H1 (cell line): ENCODE measurements at regions not wholly inside any gene's neighbourhood (a gene's known extent, or its start where the extent isn't known, plus 50 kb on each side); places are given as distances from the start of the nearest gene placed in this dataset.

Experiments
- CTCF ChIA-PET: fragments of 300-600 bp; sonication (Branson Sonifier 250); formaldehyde crosslinking; loops from one replicate; lab custom pipeline; 2021; ENCODE audit not compliant: partially characterized antibody; lab: Charles Lee
- POLR2A ChIA-PET: fragments of 300-600 bp; sonication (Branson Sonifier 250); formaldehyde crosslinking; loops from one replicate; lab custom pipeline; 2021; ENCODE audit warnings: inconsistent platforms; ENCODE audit not compliant: partially characterized antibody; lab: Charles Lee
- DNase-seq, 2 experiments: peaks; one replicate each; pipeline versions ENCODE4 v3.0.0 to v3.0.0-alpha.2; 2010 to 2022; ENCODE audit warnings: low spot score in 2 of 2, low read depth in 1 of 2, mixed read lengths in 1 of 2
- FAIRE-seq: peaks from 2 replicates; lab custom pipeline; 2011; peaks lifted over from hg19 to GRCh38; lab: Jason Lieb, UNC
- H2AFZ ChIP-seq: 2 replicates; pipeline ENCODE4 v1.8.1; 2012; ENCODE audit warnings: low read length, inconsistent platforms
- H2AK5ac ChIP-seq: 2 replicates; pipeline ENCODE4 v1.6.1; 2013; ENCODE audit warnings: low read depth, low read length
- H2BK120ac ChIP-seq: replicated peaks from 2 replicates; pipeline ENCODE3; 2013; ENCODE audit warnings: low read depth, low read length, inconsistent platforms
- H2BK12ac ChIP-seq: 2 replicates; pipeline ENCODE4 v1.6.1; 2013; ENCODE audit warnings: low read depth, low read length
- H2BK15ac ChIP-seq: 2 replicates; pipeline ENCODE4 v1.6.1; 2013; ENCODE audit warnings: low read length
- H2BK20ac ChIP-seq: 2 replicates; pipeline ENCODE4 v1.6.1; 2013; ENCODE audit warnings: low read length
- H2BK5ac ChIP-seq: 2 replicates; pipeline ENCODE4 v1.6.1; 2013; ENCODE audit warnings: low read depth, low read length
- H3K14ac ChIP-seq: 2 replicates; pipeline ENCODE4 v1.6.1; 2013; ENCODE audit warnings: inconsistent platforms; ENCODE audit not compliant: insufficient read length
- H3K18ac ChIP-seq: 2 replicates; pipeline ENCODE4 v1.6.1; 2013; ENCODE audit warnings: low read length; ENCODE audit errors: extremely low read depth
- H3K23ac ChIP-seq: 2 replicates; pipeline ENCODE4 v1.6.1; 2013; ENCODE audit warnings: inconsistent platforms; ENCODE audit not compliant: insufficient read length
- H3K23me2 ChIP-seq: 2 replicates; pipeline ENCODE4 v1.6.1; 2013; ENCODE audit warnings: low read depth, low read length
- H3K27ac ChIP-seq: 2 replicates; pipeline ENCODE4 v1.6.1; 2011; ENCODE audit warnings: low read depth, low read length, inconsistent platforms
- H3K27me3 ChIP-seq, 4 experiments: replicated peaks in 1 of 4; 1 replicate in 1 of 4; 2 replicates in 3 of 4; pipeline versions ENCODE4 v1.6.1 to v1.8.1; 2011 to 2013; ENCODE audit warnings: low read length in 3 of 4, mild to moderate bottlenecking in 3 of 4, inconsistent platforms in 2 of 4, mixed read lengths in 2 of 4, moderate library complexity in 1 of 4; ENCODE audit not compliant: control insufficient read depth in 3 of 4, insufficient read depth in 3 of 4; ENCODE audit errors: extremely low read depth in 1 of 4
- H3K36me3 ChIP-seq, 4 experiments: 2 replicates each; pipeline versions ENCODE4 v1.6.1 to v1.8.1; 2011 to 2013; ENCODE audit warnings: mild to moderate bottlenecking in 4 of 4, low read length in 3 of 4, moderate library complexity in 2 of 4, control low read depth in 1 of 4, inconsistent platforms in 1 of 4; ENCODE audit not compliant: insufficient read depth in 4 of 4, control insufficient read depth in 2 of 4
- H3K4ac ChIP-seq: replicated peaks from 2 replicates; pipeline ENCODE3; 2013; ENCODE audit warnings: low read length, low read depth, mixed read lengths, inconsistent platforms; ENCODE audit not compliant: insufficient read length
- H3K4me1 ChIP-seq, 4 experiments: replicated peaks in 1 of 4; 1 replicate in 1 of 4; 2 replicates in 3 of 4; pipeline versions ENCODE4 v1.6.1 to v1.8.1; 2011 to 2013; ENCODE audit warnings: low read length in 3 of 4, inconsistent platforms in 2 of 4, mixed read lengths in 1 of 4; ENCODE audit not compliant: insufficient read depth in 4 of 4, control insufficient read depth in 3 of 4
- H3K4me2 ChIP-seq, 2 experiments: 2 replicates each; pipeline versions ENCODE4 v1.6.1 to v1.8.1; 2011 to 2013; ENCODE audit warnings: low read depth in 2 of 2, low read length in 2 of 2, control low read depth in 1 of 2, inconsistent platforms in 1 of 2, mild to moderate bottlenecking in 1 of 2; ENCODE audit not compliant: insufficient read depth in 1 of 2
- H3K4me3 ChIP-seq, 4 experiments: fragments of 200-600, 300-600 bp in 1 of 4; sonication (generic), shearing (Covaris generic), sonication (Bioruptor Twin) in 1 of 4; 2 replicates each; pipeline versions ENCODE4 v1.5.1 to v1.8.1; 2011 to 2016; ENCODE audit warnings: low read length in 4 of 4, low read depth in 3 of 4, control low read depth in 2 of 4, inconsistent platforms in 2 of 4, mild to moderate bottlenecking in 2 of 4, mixed read lengths in 1 of 4, moderate library complexity in 1 of 4; ENCODE audit not compliant: insufficient read depth in 2 of 4; ENCODE audit errors: extremely low read depth in 1 of 4
- H3K56ac ChIP-seq: replicated peaks from 2 replicates; pipeline ENCODE3; 2013; ENCODE audit warnings: low read depth, mild to moderate bottlenecking, mixed read lengths, low read length, inconsistent platforms; ENCODE audit not compliant: insufficient read length
- H3K79me1 ChIP-seq: 2 replicates; pipeline ENCODE4 v1.6.1; 2013; ENCODE audit warnings: low read depth, low read length, control low read depth
- H3K79me2 ChIP-seq, 2 experiments: 2 replicates each; pipeline versions ENCODE4 v1.6.1 to v1.8.1; 2012 to 2013; ENCODE audit warnings: low read length in 2 of 2, mild to moderate bottlenecking in 2 of 2, inconsistent platforms in 1 of 2; ENCODE audit not compliant: insufficient read depth in 2 of 2, control insufficient read depth in 1 of 2
- H3K9ac ChIP-seq, 4 experiments: replicated peaks in 1 of 4; 1 replicate in 1 of 4; 2 replicates in 3 of 4; pipeline versions ENCODE4 v1.6.1 to v1.8.1; 2011 to 2013; ENCODE audit warnings: low read depth in 3 of 4, low read length in 3 of 4, control low read depth in 2 of 4, mild to moderate bottlenecking in 2 of 4, moderate library complexity in 2 of 4, inconsistent platforms in 1 of 4; ENCODE audit errors: extremely low read depth in 1 of 4
- H3K9me3 ChIP-seq, 2 experiments: 2 replicates each; pipeline versions ENCODE4 v1.6.1 to v1.8.1; 2012 to 2013; ENCODE audit warnings: mild to moderate bottlenecking in 2 of 2, moderate library complexity in 2 of 2, control low read depth in 1 of 2, inconsistent platforms in 1 of 2, low read depth in 1 of 2, low read length in 1 of 2, mixed read lengths in 1 of 2; ENCODE audit not compliant: insufficient read depth in 2 of 2
- H4K20me1 ChIP-seq, 2 experiments: replicated peaks in 1 of 2; 2 replicates each; pipeline versions ENCODE3 to v1.8.1; 2011 to 2013; ENCODE audit warnings: inconsistent platforms in 2 of 2, low read length in 2 of 2, mild to moderate bottlenecking in 1 of 2; ENCODE audit not compliant: insufficient read depth in 2 of 2, control insufficient read depth in 1 of 2
- H4K5ac ChIP-seq: 2 replicates; pipeline ENCODE4 v1.6.1; 2013; ENCODE audit warnings: low read length, low read depth, mixed read lengths, inconsistent platforms; ENCODE audit not compliant: insufficient read length
- H4K8ac ChIP-seq: 2 replicates; pipeline ENCODE4 v1.8.0; 2013; ENCODE audit warnings: mild to moderate bottlenecking, moderate library complexity, low read length, inconsistent platforms; ENCODE audit not compliant: insufficient read depth; ENCODE audit errors: extremely low read depth
- H4K91ac ChIP-seq: replicated peaks from 2 replicates; pipeline ENCODE3; 2013; ENCODE audit warnings: low read length, mixed read lengths, inconsistent platforms; ENCODE audit not compliant: insufficient read length
- CEBPB ChIP-seq: IDR thresholded peaks from 2 replicates; pipeline ENCODE4 v1.6.1; 2012; ENCODE audit warnings: low read depth, low read length
- EP300 ChIP-seq, 2 experiments: IDR thresholded peaks; 1 replicate in 1 of 2; 2 replicates in 1 of 2; pipeline ENCODE4 v1.6.1; 2011 to 2012; ENCODE audit warnings: low read depth in 2 of 2, low read length in 2 of 2, mild to moderate bottlenecking in 2 of 2, borderline replicate concordance in 1 of 2, inconsistent platforms in 1 of 2, moderate library complexity in 1 of 2
- EZH2 ChIP-seq: fragments of 200-600 bp; sonication (generic); IDR thresholded peaks from 2 replicates; pipeline ENCODE4 v1.7.1; 2012; ENCODE audit warnings: low read depth, mild to moderate bottlenecking, moderate library complexity, low read length, inconsistent platforms; ENCODE audit not compliant: severe bottlenecking
- GABPA ChIP-seq: IDR thresholded peaks from 2 replicates; pipeline ENCODE4 v1.6.1; 2011; ENCODE audit warnings: mild to moderate bottlenecking, low read length, moderate library complexity, borderline replicate concordance; ENCODE audit not compliant: insufficient read depth
- GTF2F1 ChIP-seq: IDR thresholded peaks from 2 replicates; pipeline ENCODE4 v1.6.1; 2012; ENCODE audit warnings: low read depth, low read length, improper control_type of control experiment, borderline replicate concordance
- NRF1 ChIP-seq: IDR thresholded peaks from 2 replicates; pipeline ENCODE4 v1.6.1; 2011; ENCODE audit warnings: mild to moderate bottlenecking, low read depth, low read length, improper control_type of control experiment
- POLR2A ChIP-seq, 2 experiments: IDR thresholded peaks; 1 replicate in 1 of 2; 2 replicates in 1 of 2; pipeline ENCODE4 v1.6.1; 2011; ENCODE audit warnings: low read depth in 2 of 2, low read length in 2 of 2, mild to moderate bottlenecking in 2 of 2; ENCODE audit errors: control extremely low read depth in 1 of 2
- RBBP5 ChIP-seq: IDR thresholded peaks from 2 replicates; pipeline ENCODE4 v1.7.1; 2012; ENCODE audit warnings: low read depth, mild to moderate bottlenecking, inconsistent platforms, low read length, moderate library complexity, borderline replicate concordance
- RFX5 ChIP-seq: IDR thresholded peaks from 2 replicates; pipeline ENCODE4 v1.6.1; 2011; ENCODE audit warnings: low read depth, low read length, improper control_type of control experiment, borderline replicate concordance
- SIX5 ChIP-seq: IDR thresholded peaks from 2 replicates; pipeline ENCODE4 v1.6.1; 2011; ENCODE audit warnings: mild to moderate bottlenecking, low read depth, low read length
- SUZ12 ChIP-seq: fragments of 200-600 bp; sonication (generic); IDR thresholded peaks from 2 replicates; pipeline ENCODE4 v1.6.1; 2012; ENCODE audit warnings: mild to moderate bottlenecking, inconsistent platforms, low read length, moderate library complexity, mixed read lengths
- TAF1 ChIP-seq: IDR thresholded peaks from 2 replicates; pipeline ENCODE4 v1.6.1; 2011; ENCODE audit warnings: mild to moderate bottlenecking, low read depth, low read length
- TEAD4 ChIP-seq: IDR thresholded peaks from 2 replicates; pipeline ENCODE4 v1.6.1; 2012; ENCODE audit warnings: low read depth, low read length, inconsistent platforms, mixed read lengths
- WGBS, 2 experiments: shearing (Covaris generic) in 1 of 2; methylation state at CpG; one replicate each; pipeline versions ENCODE4 v1.1.6 to v1.1.7; 2013 to 2015; ENCODE audit warnings: low lambda C conversion rate in 2 of 2, mixed read lengths in 2 of 2, inconsistent platforms in 1 of 2, low coverage in 1 of 2, missing lambda C conversion rate in 1 of 2; ENCODE audit not compliant: insufficient replicate concordance in 2 of 2, insufficient coverage in 1 of 2, insufficient read length in 1 of 2; ENCODE audit errors: extremely low coverage in 1 of 2, missing lambda C conversion rate in 1 of 2; 5-methylcytosine and 5-hydroxymethylcytosine counted together
- TF ChIP-seq, protein P1 (sequence below): IDR thresholded peaks from 2 replicates; pipeline ENCODE4 v1.6.1; 2011; ENCODE audit warnings: low read length, improper control_type of control experiment

DNA sequence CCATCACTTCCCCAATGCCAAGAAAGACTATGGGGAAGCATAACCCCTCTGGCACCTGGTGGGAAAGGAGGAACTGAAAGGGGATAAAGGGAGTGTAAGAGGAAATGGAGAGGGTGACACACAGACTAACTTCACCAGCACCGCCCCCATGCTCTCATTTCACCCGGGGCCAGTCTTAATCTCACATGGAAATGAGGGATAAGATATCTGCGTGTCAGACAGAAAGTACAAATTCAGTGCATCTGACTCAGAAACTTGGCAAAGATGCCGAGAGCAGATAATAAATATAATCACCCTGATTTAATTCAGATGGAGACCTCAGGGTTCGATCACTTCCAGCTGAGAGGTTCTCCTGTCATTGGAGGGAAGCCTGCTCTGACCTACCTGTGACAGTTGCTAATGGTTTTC lies 191.6 kb downstream of the DUSP6 start:
- H4K5ac ChIP-seq, result no peak overlapping the region
- H4K8ac ChIP-seq, result no peak overlapping the region
- H3K36me3 ChIP-seq, result no peaks in the 10 kb centered on the region
- no peak overlapping the region for H2BK20ac ChIP-seq
- WGBS, 2 experiments, result 89% methylated on average over 5 of the region's 5 CpGs; no CpG with 5 or more reads in 1 of the 2 experiments
- no peaks in the 10 kb centered on the region; a peak in 1 of 7 replicates for H3K27me3 ChIP-seq
- DNase-seq, result no peak
- H3K9me3 ChIP-seq, result no peaks in the 10 kb centered on the region
- H3K23me2 ChIP-seq, result no peaks in the 10 kb centered on the region
- H3K18ac ChIP-seq, result no peak overlapping the region
- H2BK120ac ChIP-seq, result no peak overlapping the region
- no peak overlapping the region for H2AK5ac ChIP-seq
- H3K56ac ChIP-seq, result no peak overlapping the region
- no peak overlapping the region for H2BK5ac ChIP-seq
- no peak for FAIRE-seq
- no peak overlapping the region for H3K23ac ChIP-seq
- H2AFZ ChIP-seq, result no peak overlapping the region
- no peak overlapping the region for H3K27ac ChIP-seq
- H3K4me1 ChIP-seq, result 0 out of 7 replicates have a peak, but pooled peaks cover 0 to 1% (median 0%) of the 10 kb centered on the region in 4 experiments
- H4K91ac ChIP-seq, result no peak overlapping the region
- no peak overlapping the region for H3K4me2 ChIP-seq
- no peaks in the 10 kb centered on the region for H3K79me1 ChIP-seq
- no peak overlapping the region for H3K9ac ChIP-seq
- no peak overlapping the region for H3K14ac ChIP-seq
- no peak overlapping the region for H3K4me3 ChIP-seq
- H3K4ac ChIP-seq, result no peak overlapping the region
- POLR2A ChIA-PET, result no interaction called here
- no peak overlapping the region for H2BK12ac ChIP-seq
- no peak overlapping the region for H2BK15ac ChIP-seq
- H4K20me1 ChIP-seq, result no peaks in the 10 kb centered on the region
- CTCF ChIA-PET, result interaction anchor here (1.0 to 1.4 kb wide), 2 partner anchors 133 to 301 kb away, joined by 4 to 5 read pairs; no protein-coding TSS in a partner anchor
- H3K79me2 ChIP-seq, result no peaks in the 10 kb centered on the region
- TF ChIP-seq SUZ12 (no peak), TEAD4 (no peak), POLR2A (IDR thresholded peaks at IDR 0.05; ENCODE audit: control extremely low read depth in 1 of 2, low read depth in 2 of 2, low read length in 2 of 2) (no peak), EZH2 (no peak), GABPA (no peak), RFX5 (no peak), EP300 (IDR thresholded peaks at IDR 0.05; ENCODE audit: borderline replicate concordance in 1 of 2, low read depth in 2 of 2, low read length in 2 of 2) (no peak), GTF2F1 (no peak), RBBP5 (no peak), CEBPB (no peak), NRF1 (no peak), SIX5 (no peak), TAF1 (no peak)
- TF ChIP-seq, protein P1, sequence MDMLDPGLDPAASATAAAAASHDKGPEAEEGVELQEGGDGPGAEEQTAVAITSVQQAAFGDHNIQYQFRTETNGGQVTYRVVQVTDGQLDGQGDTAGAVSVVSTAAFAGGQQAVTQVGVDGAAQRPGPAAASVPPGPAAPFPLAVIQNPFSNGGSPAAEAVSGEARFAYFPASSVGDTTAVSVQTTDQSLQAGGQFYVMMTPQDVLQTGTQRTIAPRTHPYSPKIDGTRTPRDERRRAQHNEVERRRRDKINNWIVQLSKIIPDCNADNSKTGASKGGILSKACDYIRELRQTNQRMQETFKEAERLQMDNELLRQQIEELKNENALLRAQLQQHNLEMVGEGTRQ, result no peak
